Liver (tissue), 8 donors: ENCODE measurements at regions not wholly inside any gene's neighbourhood (a gene's known extent, or its start where the extent isn't known, plus 50 kb on each side); places are given as distances from the start of the nearest gene placed in this dataset.

ENCODE experiments used
- DNase-seq: peaks from one replicate; pipeline ENCODE4 v3.0.0-alpha.2; 2017; ENCODE audit warnings: low spot score
- H3K27ac ChIP-seq, 2 donors: one replicate each; pipeline ENCODE4 v1.7.0; 2013; ENCODE audit warnings: inconsistent platforms in 2 of 2, low read length in 2 of 2, control low read depth in 1 of 2, low read depth in 1 of 2, mild to moderate bottlenecking in 1 of 2
- H3K27me3 ChIP-seq, 4 donors: one replicate each; pipeline versions ENCODE4 v1.6.1 to v1.7.0; 2013; ENCODE audit warnings: low read length in 3 of 4, inconsistent platforms in 1 of 4, mild to moderate bottlenecking in 1 of 4, moderate library complexity in 1 of 4; ENCODE audit not compliant: control insufficient read depth in 4 of 4, insufficient read depth in 4 of 4
- H3K36me3 ChIP-seq, 4 donors: one replicate each; pipeline versions ENCODE4 v1.6.1 to v1.7.0; 2013; ENCODE audit warnings: low read length in 3 of 4, mild to moderate bottlenecking in 3 of 4, low read depth in 1 of 4, moderate library complexity in 1 of 4; ENCODE audit not compliant: control insufficient read depth in 4 of 4, insufficient read depth in 3 of 4
- H3K4me1 ChIP-seq, 4 donors: one replicate each; pipeline versions ENCODE4 v1.6.1 to v1.7.0; 2013; ENCODE audit warnings: low read length in 3 of 4, mild to moderate bottlenecking in 3 of 4, moderate library complexity in 1 of 4; ENCODE audit not compliant: control insufficient read depth in 4 of 4, insufficient read depth in 4 of 4
- H3K4me3 ChIP-seq, 3 donors: one replicate each; pipeline versions ENCODE4 v1.6.1 to v1.7.0; 2013; ENCODE audit warnings: low read length in 3 of 3, control low read depth in 1 of 3, low read depth in 1 of 3, mild to moderate bottlenecking in 1 of 3
- H3K9ac ChIP-seq, 2 donors: one replicate each; pipeline ENCODE4 v1.7.0; 2013; ENCODE audit warnings: low read length in 2 of 2, mild to moderate bottlenecking in 2 of 2, moderate library complexity in 2 of 2, control low read depth in 1 of 2, low read depth in 1 of 2
- H3K9me3 ChIP-seq, 4 donors: one replicate each; pipeline versions ENCODE4 v1.6.1 to v1.7.0; 2013; ENCODE audit warnings: low read length in 3 of 4; ENCODE audit not compliant: control insufficient read depth in 4 of 4
- ATF3 ChIP-seq: IDR thresholded peaks from 2 replicates; pipeline ENCODE4 v1.6.1; 2016; ENCODE audit warnings: antibody characterized with exemption
- CTCF ChIP-seq: fragments of 150-350 bp; IDR thresholded peaks from 2 replicates; pipeline ENCODE4 v1.5.1; 2017; ENCODE audit warnings: improper control_type of control experiment, low read depth, low read length; ENCODE audit not compliant: missing input control
- EGR1 ChIP-seq, 2 donors: IDR thresholded peaks; 2 replicates each; pipeline ENCODE4 v1.6.1; 2016 to 2018; ENCODE audit warnings: antibody characterized with exemption in 2 of 2, low read depth in 2 of 2
- FOXA1 ChIP-seq: IDR thresholded peaks from 2 replicates; pipeline ENCODE4 v1.6.1; 2016; ENCODE audit warnings: antibody characterized with exemption
- FOXA2 ChIP-seq: IDR thresholded peaks from 2 replicates; pipeline ENCODE4 v1.6.1; 2016; ENCODE audit warnings: antibody characterized with exemption
- HNF4A ChIP-seq, 2 donors: conservative IDR thresholded peaks; 2 replicates each; pipeline ENCODE4 v1.6.1; 2016; ENCODE audit warnings: antibody characterized with exemption in 2 of 2, mild to moderate bottlenecking in 2 of 2
- HNF4G ChIP-seq: IDR thresholded peaks from 2 replicates; pipeline ENCODE4 v1.6.1; 2016; ENCODE audit warnings: antibody characterized with exemption
- JUND ChIP-seq, 2 donors: IDR thresholded peaks; 2 replicates each; pipeline ENCODE4 v1.6.1; 2016; ENCODE audit warnings: antibody characterized with exemption in 2 of 2
- MAX ChIP-seq: IDR thresholded peaks from 2 replicates; pipeline ENCODE4 v1.6.1; 2016; ENCODE audit warnings: antibody characterized with exemption
- NR2F2 ChIP-seq: IDR thresholded peaks from 2 replicates; pipeline ENCODE4 v1.6.1; 2016; ENCODE audit warnings: antibody characterized with exemption
- REST ChIP-seq: IDR thresholded peaks from 2 replicates; pipeline ENCODE4 v1.6.1; 2016; ENCODE audit warnings: antibody characterized with exemption, mild to moderate bottlenecking
- RXRA ChIP-seq, 2 donors: IDR thresholded peaks; 2 replicates each; pipeline ENCODE4 v1.6.1; 2017 to 2018; ENCODE audit warnings: antibody characterized with exemption in 2 of 2, mild to moderate bottlenecking in 1 of 2
- SP1 ChIP-seq: IDR thresholded peaks from 2 replicates; pipeline ENCODE4 v1.6.1; 2018; ENCODE audit warnings: antibody characterized with exemption, mild to moderate bottlenecking
- TAF1 ChIP-seq: conservative IDR thresholded peaks from 2 replicates; pipeline ENCODE4 v1.6.1; 2016; ENCODE audit warnings: antibody characterized with exemption, mild to moderate bottlenecking
- ZBTB33 ChIP-seq: IDR thresholded peaks from 2 replicates; pipeline ENCODE4 v1.6.1; 2016; ENCODE audit warnings: antibody characterized with exemption
- WGBS: extraction: QIAGEN DNeasy Blood & Tissue Kit; methylation state at CpG from one replicate; pipeline ENCODE4 v1.1.7; 2013; 5-methylcytosine and 5-hydroxymethylcytosine counted together
- donor health status: healthy.
- donor health status: healthy.
- donor health status: healthy.
- donor health status: healthy.
- donor health status: healthy.

GRCh38 chr15:25186411-25186810 lies 231.6 kb downstream of the SNRPN start (continued):
- TF ChIP-seq ATF3, result no peak
- no peak for TF ChIP-seq HNF4G

GRCh38 chr15:25186906-25187645 lies 232.3 kb downstream of the SNRPN start:
- Histone ChIP-seq H3K27me3 (no peaks in the 10 kb centered on the region), H3K4me1 (no peaks in the 10 kb centered on the region), H3K36me3 (no peaks in the 10 kb centered on the region), H3K27ac (no peak overlapping the region), H3K4me3 (no peak overlapping the region), H3K9me3 (peaks cover 0 to 10% (median 0%) of the 10 kb centered on the region in 4 donors), H3K9ac (no peak overlapping the region)
- DNase-seq, result no peak
- WGBS, result 87% methylated on average over 14 of the region's 14 CpGs
- TF ChIP-seq HNF4A (conservative IDR thresholded peaks at IDR 0.05) (no peak), ATF3 (no peak), RXRA (IDR thresholded peaks at IDR 0.05) (no peak), JUND (IDR thresholded peaks at IDR 0.05) (no peak), NR2F2 (no peak), CTCF (no peak), MAX (no peak), REST (no peak), TAF1 (no peak), SP1 (no peak), FOXA2 (no peak), HNF4G (no peak), FOXA1 (no peak), ZBTB33 (no peak), EGR1 (IDR thresholded peaks at IDR 0.05; ENCODE audit: low read depth in 2 of 2) (no peak)
